HG03280 (cell line): ENCODE measurements at regions not wholly inside any gene's neighbourhood (a gene's known extent, or its start where the extent isn't known, plus 50 kb on each side); places are given as distances from the start of the nearest gene placed in this dataset.
"Not testable (repeated sequence)": the region's sequence is repeated elsewhere in the genome, so short reads cannot be mapped to it uniquely, and the experiment has no call there.

Experiments used
- ATAC-seq: cut with Tn5 transposase; IDR thresholded peaks from one replicate; pipeline ENCODE4 v1.9.1; 2021; ENCODE audit warnings: mild to moderate bottlenecking, moderate library complexity; ENCODE audit not compliant: unreplicated experiment

GRCh38 chr17:63287006-63287405 is 159.1 kb downstream of the CYB561 start:
- not testable (repeated sequence) for ATAC-seq

GRCh38 chr17:63289931-63290330 is 156.2 kb downstream of the CYB561 start:
- no peak for ATAC-seq

DNA sequence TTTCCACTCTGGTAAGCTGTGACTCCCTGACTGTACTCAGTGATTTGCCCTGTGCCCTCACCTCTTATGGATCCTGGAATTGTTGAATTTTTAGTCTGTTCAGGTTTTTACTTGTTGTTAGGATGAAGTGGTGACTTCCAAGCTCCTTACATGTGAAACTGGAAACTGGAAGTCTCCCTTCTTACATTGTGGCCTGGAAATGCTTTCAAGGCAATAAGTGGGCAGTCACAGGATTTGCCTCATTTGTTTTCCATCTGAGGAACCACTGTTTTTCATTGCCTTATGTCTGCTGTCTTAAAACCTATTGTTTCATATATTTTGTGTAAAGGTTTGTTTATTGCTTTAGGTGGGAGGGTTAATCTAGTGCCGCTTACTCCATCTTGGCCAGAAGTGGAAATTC is 155.8 kb downstream of the CYB561 start:
- no peak for ATAC-seq

- ATAC-seq: no peak
Measured at GRCh38 chr17:63290784-63291183, 155.3 kb downstream of the CYB561 start.

DNA sequence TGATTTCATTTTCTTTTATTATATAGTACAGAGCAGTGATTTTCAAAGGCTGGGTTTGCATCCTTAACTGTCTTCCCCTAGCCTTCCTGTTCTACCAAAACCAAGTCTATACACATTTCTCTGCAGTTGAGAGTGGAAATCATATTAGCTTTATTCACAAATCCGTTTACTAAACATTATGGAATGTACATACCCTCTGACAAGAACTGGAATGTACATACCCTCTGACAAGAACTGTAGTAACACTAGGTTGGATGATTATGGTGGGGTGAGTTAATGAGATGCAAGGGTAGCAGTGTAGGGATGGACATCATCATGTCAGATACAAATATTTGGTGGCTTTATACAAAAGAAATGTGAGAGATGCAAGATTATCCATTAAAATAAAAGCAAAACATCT is 154.8 kb downstream of the CYB561 start:
- no peak for ATAC-seq

GRCh38 chr17:63292421-63292820 is 153.7 kb downstream of the CYB561 start:
- no peak for ATAC-seq

DNA sequence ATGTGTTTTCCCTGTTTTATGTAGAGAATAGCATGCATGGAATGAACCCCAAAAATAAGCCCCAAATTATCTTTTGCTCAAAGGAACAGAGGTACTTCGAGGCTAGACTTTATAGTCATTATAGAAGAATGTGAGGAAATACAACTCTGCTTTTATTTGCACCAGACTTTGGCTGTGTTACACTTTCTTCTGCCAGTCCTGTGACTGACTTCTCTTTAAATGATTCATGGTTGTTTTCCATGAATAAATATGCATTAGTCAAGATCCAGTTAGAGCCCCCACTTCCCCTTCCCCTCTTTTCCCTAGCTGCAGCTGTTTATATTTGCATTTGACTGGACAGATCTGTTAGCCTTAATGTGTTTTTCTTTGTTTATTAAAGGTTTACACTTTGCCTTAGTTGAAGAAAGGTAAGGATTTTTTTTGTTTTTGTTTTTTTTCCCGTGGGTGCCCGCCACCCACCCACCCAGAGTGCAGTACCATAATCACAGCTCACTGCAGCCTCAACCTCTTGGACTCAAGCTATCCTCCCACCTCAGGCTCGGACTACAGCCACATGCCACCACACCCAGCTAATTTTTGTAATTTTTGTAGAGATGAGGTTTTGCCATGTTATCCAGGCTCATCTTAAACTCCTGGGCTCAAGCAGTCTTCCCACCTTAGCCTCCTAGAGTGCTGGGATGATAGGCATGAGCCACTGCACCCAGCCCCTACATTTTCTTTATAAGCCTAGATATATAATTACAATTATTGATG is 152.6 kb downstream of the CYB561 start:
- no peak for ATAC-seq

DNA sequence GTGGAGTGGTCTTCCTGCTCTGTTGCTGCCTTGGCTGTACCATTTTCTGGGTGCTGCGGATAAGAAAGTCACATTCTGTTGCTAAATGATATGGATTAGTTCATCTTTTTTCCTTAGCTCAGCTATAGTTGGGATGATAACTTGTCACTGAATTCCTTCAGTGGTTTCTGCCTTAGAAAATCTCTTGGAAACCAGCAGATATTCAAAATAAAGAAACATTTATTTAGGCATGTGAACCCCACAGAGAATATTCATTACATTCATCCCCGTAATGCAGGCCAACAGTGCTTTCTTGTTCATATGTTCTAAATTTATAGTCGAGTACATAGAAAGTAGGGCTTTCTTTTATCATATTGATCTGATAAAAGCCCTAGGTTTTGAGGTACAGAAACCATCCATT is 151.3 kb downstream of the CYB561 start:
- ATAC-seq: no peak

GRCh38 chr17:63295288-63295687 is 150.8 kb downstream of the CYB561 start:
- no peak for ATAC-seq

DNA sequence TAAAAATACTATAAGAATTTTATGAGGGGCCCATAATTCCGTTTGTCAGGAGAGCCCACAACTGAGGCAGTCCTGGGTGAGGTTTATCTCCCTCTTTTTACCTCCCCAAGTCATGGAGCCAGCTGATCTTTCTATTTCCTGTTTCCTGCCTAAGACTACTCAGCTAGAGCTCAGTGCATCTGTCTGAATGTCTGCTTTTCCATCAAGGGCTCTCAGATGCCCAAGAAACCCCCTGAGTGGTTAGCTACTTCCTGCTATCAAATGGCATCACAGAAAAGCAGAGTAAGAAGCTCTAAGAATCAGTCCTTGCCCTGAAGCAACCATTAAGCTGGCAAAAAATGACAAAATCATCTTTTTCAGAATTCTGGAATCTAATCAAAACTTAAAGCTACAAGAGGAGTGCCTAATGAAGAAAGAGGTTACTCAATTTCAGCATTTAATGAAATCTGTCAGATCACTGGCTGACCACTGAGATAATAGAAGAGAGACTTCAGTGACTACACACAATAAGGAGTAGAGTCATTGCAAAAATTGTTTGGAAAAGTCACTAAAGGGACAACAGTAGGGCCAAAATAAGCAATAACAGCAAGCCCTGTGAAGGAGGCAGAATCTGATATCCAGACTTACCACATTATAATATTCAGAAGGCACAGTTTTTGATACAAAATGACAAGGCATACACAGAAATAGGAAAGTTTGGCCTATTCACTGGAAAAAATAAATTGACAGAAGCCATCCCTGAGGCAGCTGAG is 150.1 kb downstream of the CYB561 start:
- no peak for ATAC-seq

DNA sequence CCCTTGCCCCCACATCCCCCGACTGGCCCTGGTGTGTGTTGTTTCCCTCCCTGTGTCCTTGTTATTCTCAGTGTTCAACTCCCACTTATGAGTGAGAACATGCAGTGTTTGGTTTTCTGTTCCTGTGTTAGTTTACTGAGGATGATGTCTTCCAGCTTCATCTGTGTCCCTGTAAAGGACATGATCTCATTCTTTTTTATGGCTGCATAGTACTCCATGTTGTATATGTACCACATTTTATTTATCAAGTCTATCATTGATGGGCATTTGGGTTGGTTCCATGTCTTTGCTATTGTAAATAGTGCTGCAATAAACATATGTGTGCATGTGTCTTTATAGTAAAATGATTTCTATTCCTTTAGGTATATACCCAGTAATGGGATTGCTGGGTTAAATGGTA is 147.2 kb downstream of the CYB561 start:
- not testable (repeated sequence) for ATAC-seq

- ATAC-seq: no peak
Measured at GRCh38 chr17:63304704-63305261, 141.3 kb downstream of the CYB561 start.

GRCh38 chr17:63305857-63306256 is 140.2 kb downstream of the CYB561 start:
- no peak for ATAC-seq

GRCh38 chr17:63306855-63307254 is 139.3 kb downstream of the CYB561 start:
- ATAC-seq: no peak

DNA sequence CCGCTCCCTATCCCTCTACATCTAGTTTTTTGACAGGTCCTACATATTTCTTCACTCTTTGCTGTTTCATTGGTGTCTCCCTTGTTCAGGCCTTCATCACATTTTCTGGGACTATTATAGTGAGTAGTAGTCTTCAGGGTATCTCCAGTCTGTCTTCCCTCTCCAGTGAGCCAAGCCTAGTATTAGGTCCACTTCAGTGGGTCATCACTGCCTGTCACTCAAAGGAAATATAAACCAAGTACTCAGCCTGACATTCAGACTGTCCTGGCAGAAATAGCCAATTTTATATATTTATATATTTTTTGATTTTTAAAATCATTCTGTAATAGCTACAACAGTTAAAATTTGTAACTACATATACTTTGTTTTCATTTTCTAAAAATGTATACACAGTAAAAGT is 137.8 kb downstream of the CYB561 start:
- no peak for ATAC-seq

GRCh38 chr17:63309021-63309420 is 137.1 kb downstream of the CYB561 start:
- no peak for ATAC-seq

DNA sequence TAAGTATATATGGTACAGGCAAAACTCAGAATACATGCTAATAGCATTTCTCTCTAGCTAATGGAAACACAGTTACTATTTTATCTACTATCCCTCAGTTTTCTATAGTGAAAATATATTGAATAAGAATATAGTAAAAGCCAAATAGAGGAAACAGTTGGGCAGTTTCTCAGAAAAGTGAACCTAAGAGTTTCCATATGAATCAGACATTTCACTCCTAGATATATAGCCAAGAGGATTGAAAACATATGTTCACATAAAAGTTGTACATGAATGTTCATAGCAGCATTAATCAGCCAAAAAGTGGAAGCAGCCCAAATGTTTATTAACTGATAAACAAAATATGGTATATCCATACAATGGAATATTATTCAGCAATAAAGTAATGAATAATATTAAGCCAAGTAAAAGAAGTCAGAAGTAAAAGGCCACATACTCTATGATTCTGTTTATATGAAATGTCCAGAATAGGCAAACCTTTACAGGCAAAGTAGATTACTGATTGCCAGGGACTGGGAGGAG is 134.6 kb downstream of the CYB561 start:
- no peak for ATAC-seq

DNA sequence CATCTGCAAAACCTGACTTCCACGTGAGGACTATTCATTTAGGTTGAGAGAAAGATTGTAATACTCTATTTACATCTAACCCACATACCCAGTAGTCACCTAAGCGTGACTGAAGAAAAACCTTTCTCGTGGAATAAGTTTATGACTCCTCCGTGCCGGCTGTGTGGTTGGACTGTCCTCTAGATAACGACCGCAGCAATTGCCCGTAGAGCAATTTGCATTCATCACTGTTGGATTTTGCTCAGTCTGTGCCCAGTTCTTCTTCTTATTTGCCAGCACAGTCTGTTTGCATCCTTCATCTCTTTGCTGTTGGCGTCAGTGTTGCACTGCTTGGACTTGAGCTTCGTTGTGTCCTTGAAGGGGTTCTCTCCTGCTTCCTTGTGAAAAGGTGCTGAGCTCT is 131.3 kb downstream of the CYB561 start:
- no peak for ATAC-seq

DNA sequence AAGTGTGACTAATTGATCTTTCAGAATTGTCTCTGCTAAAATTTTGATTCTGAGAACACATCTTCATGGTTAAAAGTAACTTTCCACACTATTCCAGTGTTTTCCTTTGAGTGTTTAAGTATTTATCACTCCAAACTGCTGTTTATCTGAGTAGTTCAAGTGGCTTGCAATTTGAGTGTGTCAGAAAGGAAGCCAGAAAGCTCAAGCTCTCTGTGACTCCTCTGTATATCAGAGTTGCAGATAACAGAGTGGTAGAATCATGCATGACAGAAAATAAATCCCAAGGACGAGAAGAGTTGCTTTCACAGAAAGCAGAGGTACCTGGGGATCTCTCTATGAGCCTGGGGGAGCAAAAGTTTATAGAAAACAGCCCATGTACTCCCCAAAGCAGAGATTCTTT is 130.0 kb downstream of the CYB561 start:
- no peak for ATAC-seq

DNA sequence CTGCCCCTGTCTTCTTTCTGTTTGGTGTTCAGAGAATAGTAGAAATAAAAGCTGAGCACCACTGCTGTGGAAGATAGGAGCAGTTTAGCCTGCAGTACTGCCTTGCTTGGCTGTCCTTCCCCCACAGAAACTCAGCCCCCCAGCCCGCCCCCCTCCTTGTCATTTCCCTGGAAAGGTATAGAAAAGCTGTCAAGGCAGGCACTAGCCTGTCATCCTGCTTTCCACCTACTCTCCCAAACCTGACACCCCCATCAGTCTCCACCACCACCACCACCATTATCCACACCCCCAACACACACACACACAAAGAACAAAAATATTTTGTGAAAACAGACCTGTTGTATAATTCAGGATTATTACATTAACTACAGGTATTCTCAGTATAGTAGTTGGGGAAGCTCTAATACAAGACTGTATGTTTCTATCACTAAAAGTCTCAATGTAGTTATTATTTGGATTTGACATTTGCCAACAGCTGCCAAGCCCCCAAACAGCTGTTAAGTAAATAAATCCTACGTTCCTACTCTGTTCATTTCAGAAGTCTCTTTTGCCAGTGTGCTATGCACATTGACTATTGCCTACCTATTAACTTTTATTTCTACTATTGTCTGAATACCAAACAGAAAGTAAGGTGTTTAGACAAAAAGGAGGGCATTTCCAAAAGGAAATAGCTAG is 128.8 kb downstream of the CYB561 start:
- no peak for ATAC-seq

DNA sequence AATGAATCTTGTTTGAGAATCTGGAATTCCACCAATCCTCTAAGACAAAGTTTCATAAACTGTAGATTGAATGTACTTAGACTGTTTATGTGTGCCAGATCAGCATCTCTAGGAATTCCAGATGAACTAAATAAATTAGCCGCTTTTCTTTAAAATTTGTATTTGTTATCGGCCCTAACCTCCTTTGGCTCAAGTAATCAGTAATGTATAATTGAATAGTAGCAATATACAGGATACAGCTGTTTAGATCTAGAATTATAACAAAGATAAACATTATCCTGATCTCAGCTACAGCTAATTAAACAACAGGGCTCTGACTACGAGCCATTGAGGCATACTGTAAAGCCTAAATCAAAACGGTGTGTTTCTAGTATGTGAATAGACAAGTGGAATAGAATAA is 120.3 kb downstream of the CYB561 start:
- ATAC-seq: no peak
